PC-9 (cell line): ENCODE measurements at regions not wholly inside any gene's neighbourhood (a gene's known extent, or its start where the extent isn't known, plus 50 kb on each side); places are given as distances from the start of the nearest gene placed in this dataset.
A peak's percentile ranks its signal among the peaks of the same experiment; 100 is the strongest.

ENCODE experiments used
- BruUV-seq: library from RNA; stranded (reverse); fragments of 400-500 nt; replicated peaks from 2 replicates; lab custom pipeline; 2021; lab: Mats Ljungman, UMichigan
- CTCF ChIA-PET: fragments of 300-600 bp; sonication (Branson Sonifier 250); formaldehyde crosslinking; loops from one replicate; lab custom pipeline; 2022; ENCODE audit warnings: antibody characterized with exemption; lab: Charles Lee
- POLR2A ChIA-PET: fragments of 300-600 bp; sonication (Branson Sonifier 250); formaldehyde crosslinking; loops from one replicate; lab custom pipeline; 2022; ENCODE audit warnings: antibody characterized with exemption; ENCODE audit not compliant: unreplicated experiment; lab: Charles Lee
- DNase-seq, 2 experiments: peaks; one replicate each; pipeline versions ENCODE4 v3.0.0 to v3.0.0-alpha.2; 2015 to 2022; ENCODE audit warnings: mixed read lengths in 1 of 2
- H2AFZ ChIP-seq: fragments of 200-600 bp; sonication (generic); 2 replicates; pipeline ENCODE4 v1.8.1; 2017; ENCODE audit warnings: antibody characterized with exemption
- H3F3A ChIP-seq: fragments of 200-600 bp; sonication (generic); 2 replicates; pipeline ENCODE4 v1.8.1; 2017; ENCODE audit warnings: antibody characterized with exemption, mild to moderate bottlenecking, low read depth; ENCODE audit not compliant: insufficient read depth
- H3K27ac ChIP-seq: fragments of 200-600 bp; sonication (generic); 2 replicates; pipeline ENCODE4 v1.6.1; 2016; ENCODE audit warnings: mixed run types
- H3K27me3 ChIP-seq: fragments of 200-600 bp; sonication (generic); 2 replicates; pipeline ENCODE4 v1.6.1; 2016; ENCODE audit warnings: low read depth, mixed run types; ENCODE audit not compliant: insufficient read depth
- H3K36me3 ChIP-seq: fragments of 200-600 bp; sonication (generic); 2 replicates; pipeline ENCODE4 v1.6.1; 2016; ENCODE audit warnings: low read depth, mixed run types
- H3K4me1 ChIP-seq: fragments of 200-600 bp; sonication (generic); replicated peaks from 2 replicates; pipeline ENCODE4 v1.6.1; 2016; ENCODE audit warnings: mixed run types; ENCODE audit not compliant: insufficient read depth
- H3K4me2 ChIP-seq: fragments of 200-600 bp; sonication (generic); 2 replicates; pipeline ENCODE4 v1.6.1; 2017; ENCODE audit warnings: mixed run types
- H3K4me3 ChIP-seq: fragments of 200-600 bp; sonication (generic); 2 replicates; pipeline ENCODE4 v1.6.1; 2016; ENCODE audit warnings: mixed run types
- H3K79me2 ChIP-seq: fragments of 200-600 bp; sonication (generic); 2 replicates; pipeline ENCODE4 v1.6.1; 2017; ENCODE audit warnings: low read depth, mixed run types
- H3K9me2 ChIP-seq: fragments of 200-600 bp; sonication (generic); 2 replicates; pipeline ENCODE4 v1.8.1; 2017; ENCODE audit warnings: mild to moderate bottlenecking; ENCODE audit not compliant: insufficient read depth
- H3K9me3 ChIP-seq: fragments of 200-600 bp; sonication (generic); 2 replicates; pipeline ENCODE4 v1.8.1; 2016; ENCODE audit warnings: low read depth; ENCODE audit not compliant: insufficient read depth
- H4K20me1 ChIP-seq: fragments of 200-600 bp; sonication (generic); 2 replicates; pipeline ENCODE4 v1.8.1; 2017; ENCODE audit not compliant: insufficient read depth
- CTCF ChIP-seq: fragments of 200-600 bp; sonication (generic); conservative IDR thresholded peaks from 2 replicates; pipeline ENCODE4 v1.6.1; 2017; ENCODE audit warnings: mixed run types, antibody characterized with exemption, mild to moderate bottlenecking, moderate library complexity
- EZH2 ChIP-seq: fragments of 200-600 bp; sonication (generic); IDR thresholded peaks from 2 replicates; pipeline ENCODE4 v1.8.0; 2017; ENCODE audit warnings: antibody characterized with exemption, low read depth
- intact Hi-C: fragments of 100-400 bp; cut with micrococcal nuclease; formaldehyde crosslinking; loops from one replicate; pipeline ENCODE4 v1.10.0; 2022; ENCODE audit not compliant: unreplicated experiment

GRCh38 chr19:31092274-31092673 lies 257.0 kb downstream of the TSHZ3 start:
- H3K27ac ChIP-seq = no peak overlapping the region
- no peak for TF ChIP-seq CTCF
- no peak for TF ChIP-seq EZH2
- no peaks in the 10 kb centered on the region for H3K4me1 ChIP-seq
- no TSS peak for BruUV-seq
- ChIA-PET CTCF (no interaction called here), POLR2A (no interaction called here)
- no peak for DNase-seq
- H3K4me3 ChIP-seq = no peak overlapping the region
- H2AFZ ChIP-seq = no peak overlapping the region
- H4K20me1 ChIP-seq = no peaks in the 10 kb centered on the region
- no peak overlapping the region for H3K4me2 ChIP-seq
- intact Hi-C loops = no loop called here
- no peaks in the 10 kb centered on the region for H3F3A ChIP-seq
- H3K27me3 ChIP-seq = peaks cover 19% of the 10 kb centered on the region
- no peaks in the 10 kb centered on the region for H3K36me3 ChIP-seq
- no peaks in the 10 kb centered on the region for H3K9me2 ChIP-seq
- no peaks in the 10 kb centered on the region for H3K9me3 ChIP-seq
- H3K79me2 ChIP-seq = no peaks in the 10 kb centered on the region

- Histone ChIP-seq H3K4me3 (no peak overlapping the region), H4K20me1 (no peaks in the 10 kb centered on the region), H3K9me3 (no peaks in the 10 kb centered on the region), H3K27ac (no peak overlapping the region), H3K36me3 (no peaks in the 10 kb centered on the region), H3K79me2 (no peaks in the 10 kb centered on the region), H3K27me3 (peaks cover 16% of the 10 kb centered on the region; the same call in 1 of the 2 replicates), H3K4me1 (no peaks in the 10 kb centered on the region), H3F3A (no peaks in the 10 kb centered on the region), H3K9me2 (no peaks in the 10 kb centered on the region), H2AFZ (no peak overlapping the region), H3K4me2 (no peak overlapping the region)
- no TSS peak for BruUV-seq
- intact Hi-C loops = no loop called here
- CTCF ChIA-PET = no interaction called here
- DNase-seq = no peak
- POLR2A ChIA-PET = no interaction called here
- TF ChIP-seq CTCF (no peak), EZH2 (no peak)
Observed at GRCh38 chr19:31089681-31090080, 259.6 kb downstream of the TSHZ3 start.

GRCh38 chr19:31085125-31085524 lies 264.1 kb downstream of the TSHZ3 start:
- Histone ChIP-seq H3K27me3 (peaks cover 15% of the 10 kb centered on the region; the same call in 1 of the 2 replicates), H2AFZ (no peak overlapping the region), H3K4me2 (no peak overlapping the region), H3K36me3 (no peaks in the 10 kb centered on the region), H3F3A (no peaks in the 10 kb centered on the region), H4K20me1 (no peaks in the 10 kb centered on the region), H3K9me2 (no peaks in the 10 kb centered on the region), H3K79me2 (no peaks in the 10 kb centered on the region), H3K27ac (no peak overlapping the region), H3K4me1 (no peaks in the 10 kb centered on the region), H3K9me3 (no peaks in the 10 kb centered on the region), H3K4me3 (no peak overlapping the region)
- TF ChIP-seq CTCF = no peak
- no peak for TF ChIP-seq EZH2
- BruUV-seq = no TSS peak
- peak in 1 of 2 experiments; percentile 35 for DNase-seq
- ChIA-PET CTCF (no interaction called here), POLR2A (no interaction called here)
- intact Hi-C loops = no loop called here
